Head of caudate nucleus (tissue), 42 donors: ENCODE measurements at regions not wholly inside any gene's neighbourhood (a gene's known extent, or its start where the extent isn't known, plus 50 kb on each side); places are given as distances from the start of the nearest gene placed in this dataset.
"Not testable (repeated sequence)": the region's sequence is repeated elsewhere in the genome, so short reads cannot be mapped to it uniquely, and the experiment has no call there.

Experiments
- DNase-seq, 42 donors: peaks; one replicate each; pipeline versions ENCODE4 v3.0.0 to v3.0.0-alpha.2; 2020 to 2021; ENCODE audit warnings: mixed read lengths in 7 of 42
- intact Hi-C: fragments of 100-400 bp; cut with DNase I; formaldehyde crosslinking; loops from one replicate; pipeline ENCODE4 v1.15.0; 2022

- intact Hi-C loops = no loop called here
- no peak for DNase-seq
Observed at GRCh38 chrX:128862557-128862956, 660.7 kb downstream of the SMARCA1 start.

GRCh38 chrX:128848374-128848773, 674.9 kb downstream of the SMARCA1 start:
- DNase-seq = no peak
- intact Hi-C loops = no loop called here

GRCh38 chrX:128846385-128846784, 676.9 kb downstream of the SMARCA1 start:
- no peak for DNase-seq
- intact Hi-C loops = no loop called here

- no peak for DNase-seq
- intact Hi-C loops = no loop called here
Observed at GRCh38 chrX:128818690-128819089, 704.6 kb downstream of the SMARCA1 start.

- intact Hi-C loops = no loop called here
Observed at GRCh38 chrX:128816919-128817318, 706.4 kb downstream of the SMARCA1 start.

GRCh38 chrX:128807367-128807766, 715.9 kb downstream of the SMARCA1 start:
- intact Hi-C loops = no loop called here
- DNase-seq = no peak

More at GRCh38 chrX:128816919-128817318, 706.4 kb downstream of the SMARCA1 start:
- peak in 2 of 42 donors; percentile 2 to 41 for DNase-seq

- no peak for DNase-seq
- intact Hi-C loops = no loop called here
Observed at GRCh38 chrX:128805236-128805635, 718.1 kb downstream of the SMARCA1 start.

- no peak for DNase-seq
- intact Hi-C loops = no loop called here
Observed at GRCh38 chrX:128804828-128805227, 718.5 kb downstream of the SMARCA1 start.

- DNase-seq = no peak
- intact Hi-C loops = no loop called here
Observed at GRCh38 chrX:128800138-128800537, 723.2 kb downstream of the SMARCA1 start.

- intact Hi-C loops, DNase-seq: not testable (repeated sequence)
Observed at GRCh38 chrX:128783139-128783538, 730.9 kb upstream of the ACTRT1 start.

GRCh38 chrX:128781506-128781905, 729.3 kb upstream of the ACTRT1 start:
- intact Hi-C loops = no loop called here
- peak in 22 of 42 donors; percentile 1 to 53 (median 16) for DNase-seq

- intact Hi-C loops = no loop called here
- no peak for DNase-seq
Observed at GRCh38 chrX:128780934-128781333, 728.7 kb upstream of the ACTRT1 start.

- DNase-seq = no peak
- intact Hi-C loops = no loop called here
Observed at GRCh38 chrX:128769495-128769894, 717.3 kb upstream of the ACTRT1 start.

GRCh38 chrX:128759745-128760144, 707.5 kb upstream of the ACTRT1 start:
- DNase-seq = no peak
- intact Hi-C loops = no loop called here

- no peak for DNase-seq
- intact Hi-C loops = no loop called here
Observed at GRCh38 chrX:128759177-128759576, 707.0 kb upstream of the ACTRT1 start.

- DNase-seq = no peak
- intact Hi-C loops = no loop called here
Observed at GRCh38 chrX:128754130-128754529, 701.9 kb upstream of the ACTRT1 start.

- intact Hi-C loops = no loop called here
- no peak for DNase-seq
Observed at GRCh38 chrX:128739539-128739938, 687.3 kb upstream of the ACTRT1 start.

GRCh38 chrX:128728943-128729342, 676.7 kb upstream of the ACTRT1 start:
- intact Hi-C loops = no loop called here
- no peak for DNase-seq

GRCh38 chrX:128717635-128718578, 665.7 kb upstream of the ACTRT1 start:
- no peak for DNase-seq
- intact Hi-C loops = no loop called here

GRCh38 chrX:128714425-128714824, 662.2 kb upstream of the ACTRT1 start:
- no peak for DNase-seq
- intact Hi-C loops = no loop called here

GRCh38 chrX:128699716-128700285, 647.6 kb upstream of the ACTRT1 start:
- DNase-seq = no peak

More at GRCh38 chrX:128699716-128700285, 647.6 kb upstream of the ACTRT1 start:
- intact Hi-C loops = no loop called here
